Common myeloid progenitor, CD34-positive (primary cell): ENCODE measurements at regions not wholly inside any gene's neighbourhood (a gene's known extent, or its start where the extent isn't known, plus 50 kb on each side); places are given as distances from the start of the nearest gene placed in this dataset.
"Not testable (repeated sequence)": the region's sequence is repeated elsewhere in the genome, so short reads cannot be mapped to it uniquely, and the experiment has no call there.

Source experiments
- CTCF ChIA-PET: fragments of 350-600 bp; sonication (Branson Sonifier 250); formaldehyde crosslinking; loops from one replicate; lab custom pipeline; 2021; ENCODE audit warnings: antibody characterized with exemption; lab: Charles Lee
- POLR2A ChIA-PET: fragments of 350-600 bp; sonication (Branson Sonifier 250); formaldehyde crosslinking; loops from one replicate; lab custom pipeline; 2021; ENCODE audit warnings: antibody characterized with exemption; lab: Charles Lee
- DNase-seq, 3 donors: peaks; one replicate each; pipeline versions ENCODE4 v3.0.0 to v3.0.0-alpha.2; 2013
- H3K27ac ChIP-seq, 2 experiments: 1 replicate in 1 of 2; 2 replicates in 1 of 2; pipeline ENCODE4 v1.7.0; 2013; ENCODE audit warnings: inconsistent platforms in 2 of 2, low read length in 2 of 2, mild to moderate bottlenecking in 2 of 2, low read depth in 1 of 2, moderate library complexity in 1 of 2; ENCODE audit not compliant: severe bottlenecking in 2 of 2, insufficient read depth in 1 of 2, poor library complexity in 1 of 2
- H3K27me3 ChIP-seq, 5 experiments: replicated peaks in 2 of 5; 1 replicate in 3 of 5; 2 replicates in 2 of 5; pipeline versions ENCODE4 v1.6.1 to v1.7.0; 2013; ENCODE audit warnings: low read length in 4 of 5, mild to moderate bottlenecking in 2 of 5, moderate library complexity in 2 of 5, inconsistent platforms in 1 of 5; ENCODE audit not compliant: insufficient read depth in 5 of 5, control insufficient read depth in 4 of 5
- H3K36me3 ChIP-seq, 4 experiments: 1 replicate in 2 of 4; 2 replicates in 2 of 4; pipeline versions ENCODE4 v1.6.1 to v1.7.0; 2013; ENCODE audit warnings: low read length in 3 of 4, control low read depth in 1 of 4, mild to moderate bottlenecking in 1 of 4; ENCODE audit not compliant: control insufficient read depth in 4 of 4, insufficient read depth in 4 of 4
- H3K4me1 ChIP-seq, 4 experiments: 1 replicate in 3 of 4; 2 replicates in 1 of 4; pipeline versions ENCODE4 v1.6.1 to v1.7.1; 2013; ENCODE audit warnings: low read length in 3 of 4, mild to moderate bottlenecking in 3 of 4, control low read depth in 1 of 4, inconsistent platforms in 1 of 4, moderate library complexity in 1 of 4; ENCODE audit not compliant: control insufficient read depth in 4 of 4, insufficient read depth in 4 of 4; ENCODE audit errors: control extremely low read depth in 1 of 4
- H3K4me3 ChIP-seq, 7 experiments: 1 replicate in 4 of 7; 2 replicates in 3 of 7; pipeline versions ENCODE4 v1.5.1 to v1.7.0; 2013; ENCODE audit warnings: mild to moderate bottlenecking in 7 of 7, low read length in 6 of 7, moderate library complexity in 6 of 7, inconsistent platforms in 2 of 7, low read depth in 2 of 7, control low read depth in 1 of 7; ENCODE audit not compliant: insufficient read depth in 4 of 7, control insufficient read depth in 1 of 7; ENCODE audit errors: extremely low read depth in 1 of 7
- H3K9me3 ChIP-seq, 5 experiments: 1 replicate in 4 of 5; 2 replicates in 1 of 5; pipeline versions ENCODE4 v1.6.1 to v1.7.1; 2013; ENCODE audit warnings: low read length in 4 of 5, mild to moderate bottlenecking in 2 of 5, inconsistent platforms in 1 of 5, low read depth in 1 of 5, moderate library complexity in 1 of 5; ENCODE audit not compliant: control insufficient read depth in 4 of 5, insufficient read depth in 2 of 5; ENCODE audit errors: control extremely low read depth in 1 of 5
- WGBS: methylation state at CpG from one replicate; pipeline ENCODE4 v1.1.5; 2013; ENCODE audit not compliant: insufficient coverage; 5-methylcytosine and 5-hydroxymethylcytosine counted together

DNA sequence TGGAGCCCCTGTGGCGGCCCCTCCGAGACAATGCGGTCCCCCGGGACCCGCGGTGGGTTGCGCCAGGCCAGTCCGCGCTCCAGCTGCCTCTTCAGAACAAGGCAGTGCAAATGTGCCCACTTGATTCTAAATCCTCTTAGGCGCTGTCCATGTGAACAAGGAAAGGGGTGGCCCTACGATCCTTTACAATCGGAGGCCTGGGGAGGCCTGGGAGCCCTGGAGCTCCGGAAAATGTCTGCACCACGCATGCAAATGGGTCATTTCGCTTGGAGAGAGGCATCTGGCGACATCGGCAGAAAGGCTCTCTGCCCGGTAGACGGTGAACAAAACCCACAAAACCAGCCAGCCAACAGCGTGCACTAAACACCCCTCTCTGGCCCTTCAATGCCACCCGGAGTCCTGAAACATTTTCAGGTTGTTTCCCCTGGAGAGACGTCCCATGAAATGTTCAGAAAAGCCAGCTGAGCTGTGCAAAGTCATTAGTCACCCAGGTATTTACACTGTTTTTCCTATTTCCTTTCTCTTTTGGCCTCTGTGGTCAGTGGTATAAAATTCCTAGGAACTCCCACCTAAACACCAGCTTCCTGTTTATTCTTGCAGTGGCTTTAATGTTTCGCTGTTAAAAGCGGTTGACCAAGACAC is 102.8 kb upstream of the ZNF438 start:
- POLR2A ChIA-PET, result interaction anchor here (1.4 kb wide), 1 partner anchor 350 kb away, joined by 3 read pairs; no protein-coding TSS in a partner anchor

DNA sequence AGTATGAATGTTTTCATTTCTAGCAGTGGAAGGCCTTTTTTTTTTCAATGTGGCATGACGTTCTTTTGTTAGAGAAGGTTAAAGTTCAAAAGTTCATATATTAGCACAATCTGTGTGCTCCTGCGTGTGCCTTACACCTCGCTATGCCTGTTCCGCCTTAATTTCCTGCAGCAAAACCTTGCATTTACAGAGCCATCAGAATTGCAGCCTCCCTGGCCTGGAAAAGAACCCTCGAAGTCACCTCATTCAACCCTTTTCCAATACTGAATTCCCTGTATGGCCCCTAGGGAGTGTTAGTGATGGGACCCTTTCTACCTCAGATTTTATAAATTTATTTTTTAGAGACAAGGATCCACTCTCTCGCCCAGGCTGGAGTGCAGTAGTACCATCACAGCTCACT is 103.5 kb upstream of the ZNF438 start:
- CTCF ChIA-PET, result no interaction called here
- POLR2A ChIA-PET, result no interaction called here
- DNase-seq, result no peak
- no peaks in the 10 kb centered on the region for H3K27me3 ChIP-seq
- 91% methylated on average over 5 of the region's 6 CpGs for WGBS
- H3K36me3 ChIP-seq, result no peaks in the 10 kb centered on the region
- peaks cover 24 to 56% (median 48%) of the 10 kb centered on the region in 4 experiments for H3K4me1 ChIP-seq
- H3K27ac ChIP-seq, result no peak overlapping the region
- no peaks in the 10 kb centered on the region for H3K9me3 ChIP-seq
- H3K4me3 ChIP-seq, result no peak overlapping the region

More for the DNA sequence above, 102.8 kb upstream of the ZNF438 start:
- WGBS, result 10% methylated on average over 21 of the region's 24 CpGs
- peak overlapping the region in 1 of 2 experiments; percentile 47 for H3K27ac ChIP-seq
- peak in 1 of 3 donors; percentile 43 for DNase-seq
- CTCF ChIA-PET, result no interaction called here
- no peaks in the 10 kb centered on the region for H3K9me3 ChIP-seq
- H3K4me3 ChIP-seq, result peak overlapping the region in 5 of 7 experiments; percentile 43 to 72 (median 63)
- H3K36me3 ChIP-seq, result no peaks in the 10 kb centered on the region
- H3K27me3 ChIP-seq, result no peaks in the 10 kb centered on the region
- peaks cover 24 to 57% (median 49%) of the 10 kb centered on the region in 4 experiments for H3K4me1 ChIP-seq

DNA sequence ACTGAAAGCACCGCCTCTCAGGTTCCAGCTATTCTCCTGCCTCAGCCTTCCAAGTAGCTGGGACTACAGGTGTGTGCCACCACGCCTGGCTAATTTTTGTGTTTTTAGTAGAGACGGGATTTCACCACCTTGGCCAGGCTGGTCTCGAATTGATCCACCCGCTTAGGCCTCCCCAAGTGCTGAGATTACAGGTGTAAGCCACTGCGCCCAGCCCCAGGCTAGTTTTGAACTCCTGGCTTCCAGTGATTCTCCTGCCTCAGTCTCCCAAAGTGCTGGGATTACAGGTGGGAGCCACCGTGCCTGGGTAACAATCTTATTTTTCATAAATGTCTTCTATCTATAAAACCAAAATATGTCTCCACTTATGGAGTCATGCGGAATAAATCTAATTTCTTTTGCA is 104.1 kb upstream of the ZNF438 start:
- POLR2A ChIA-PET, CTCF ChIA-PET, H3K27me3 ChIP-seq, H3K27ac ChIP-seq, H3K4me3 ChIP-seq, H3K36me3 ChIP-seq, H3K9me3 ChIP-seq, DNase-seq: not testable (repeated sequence)
- peaks cover 24 to 56% (median 48%) of the 10 kb centered on the region in 4 experiments for H3K4me1 ChIP-seq
- 99% methylated on average over 8 of the region's 8 CpGs for WGBS

DNA sequence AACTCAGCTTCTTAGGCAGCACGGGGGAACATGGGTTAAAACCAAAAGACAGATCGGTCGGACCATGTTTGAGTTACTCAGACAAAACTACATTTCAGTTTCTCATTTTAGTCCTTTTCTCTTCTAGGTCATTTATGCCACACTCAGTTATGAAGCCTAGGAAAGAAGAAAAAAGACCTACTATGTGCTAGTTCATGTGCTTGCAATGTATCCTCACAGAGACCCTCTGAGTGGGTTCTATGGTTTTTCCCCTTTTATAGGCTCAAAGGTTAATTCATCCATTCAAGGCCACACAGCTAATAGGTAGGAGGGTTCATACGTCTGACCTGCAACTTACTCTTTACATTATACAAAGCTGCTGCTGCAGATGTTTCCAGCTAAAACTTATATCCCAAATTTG is 104.7 kb upstream of the ZNF438 start:
- peaks cover 24 to 56% (median 48%) of the 10 kb centered on the region in 4 experiments for H3K4me1 ChIP-seq
- ChIA-PET CTCF (no interaction called here), POLR2A (no interaction called here)
- no peak for DNase-seq
- H3K4me3 ChIP-seq, result no peak overlapping the region
- H3K27ac ChIP-seq, result no peak overlapping the region
- H3K27me3 ChIP-seq, result no peaks in the 10 kb centered on the region
- no peaks in the 10 kb centered on the region for H3K36me3 ChIP-seq
- WGBS, result 60% methylated on average over 2 of the region's 4 CpGs
- H3K9me3 ChIP-seq, result no peaks in the 10 kb centered on the region

DNA sequence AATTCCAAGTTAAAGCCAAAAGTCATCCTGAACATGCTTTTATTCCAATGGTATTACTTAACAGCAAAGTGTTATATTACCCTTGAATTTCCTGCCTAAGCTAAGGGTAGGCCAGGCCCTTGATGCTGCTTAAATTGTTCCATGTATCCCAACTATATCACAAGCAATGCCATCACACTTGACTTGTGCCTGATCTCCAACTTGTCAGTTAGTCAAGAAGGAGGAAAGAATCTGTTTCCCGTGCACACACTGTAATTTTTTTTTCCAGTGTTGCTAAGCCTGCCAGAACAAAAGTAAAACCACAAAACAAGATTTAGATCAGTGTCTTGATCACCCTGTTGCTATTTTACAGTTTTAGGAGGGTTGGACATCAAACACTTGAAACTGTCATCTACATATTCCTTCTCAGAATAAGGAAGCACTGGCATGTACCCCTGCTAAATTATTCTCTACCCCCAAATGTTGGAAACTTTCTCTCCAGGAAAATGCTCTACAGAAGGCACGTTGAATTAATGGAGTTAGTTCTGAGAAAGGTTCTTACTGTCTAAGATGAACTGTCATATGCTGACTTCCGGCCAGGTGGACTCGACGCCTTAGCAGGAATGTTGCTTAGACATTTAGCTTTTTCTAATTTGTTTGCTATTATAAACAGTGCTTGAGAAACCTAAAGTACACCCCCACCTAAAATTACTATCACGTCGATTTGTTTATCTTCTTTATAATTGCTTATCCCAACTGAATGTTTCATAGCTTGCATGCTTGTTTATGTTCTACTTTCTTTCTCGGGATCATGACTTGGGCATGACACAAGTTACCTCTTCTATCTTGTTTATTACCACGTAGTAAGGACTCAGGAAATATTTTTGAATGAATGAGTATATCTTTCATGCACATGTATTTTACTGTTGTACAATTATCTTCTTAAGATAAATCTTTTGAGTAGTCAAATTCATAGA is 105.5 kb upstream of the ZNF438 start:
- H3K27me3 ChIP-seq, result no peaks in the 10 kb centered on the region
- CTCF ChIA-PET, result no interaction called here
- no peaks in the 10 kb centered on the region for H3K36me3 ChIP-seq
- peak overlapping the region in 4 of 7 experiments; percentile 11 to 40 (median 26) for H3K4me3 ChIP-seq
- H3K27ac ChIP-seq, result peak overlapping the region; percentile 11 to 65
- no peaks in the 10 kb centered on the region for H3K9me3 ChIP-seq
- peaks cover 24 to 56% (median 48%) of the 10 kb centered on the region in 4 experiments for H3K4me1 ChIP-seq
- 39% methylated on average over 2 of the region's 9 CpGs for WGBS
- peak; percentile 60 to 93 (median 87) for DNase-seq
- POLR2A ChIA-PET, result no interaction called here

DNA sequence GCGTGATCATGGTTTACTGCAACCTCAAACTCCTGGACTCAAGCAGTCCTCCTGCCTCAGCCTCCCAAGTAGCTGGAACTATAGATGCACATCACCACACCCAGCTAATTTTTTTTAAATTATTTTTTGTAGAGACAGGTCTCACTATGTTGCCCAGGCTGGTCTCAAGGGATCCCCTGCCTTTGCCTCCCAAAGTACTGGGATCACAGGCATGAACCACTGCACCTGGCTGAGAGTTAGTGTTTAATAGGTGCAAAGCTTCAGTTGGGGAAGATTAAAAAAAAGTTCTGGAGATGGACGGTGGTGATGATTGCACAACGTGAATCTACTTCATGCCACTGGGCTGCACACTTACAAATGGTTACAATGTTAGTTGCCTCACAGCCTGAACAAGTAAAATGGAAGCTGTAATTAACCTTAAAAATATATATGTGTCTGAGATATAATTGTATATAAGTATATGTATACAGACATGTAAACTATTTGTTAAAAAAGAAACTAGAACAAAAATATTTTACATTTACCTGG is 106.4 kb upstream of the ZNF438 start:
- Histone ChIP-seq H3K36me3 (no peaks in the 10 kb centered on the region), H3K27ac (no peak overlapping the region), H3K4me3 (no peak overlapping the region), H3K9me3 (no peaks in the 10 kb centered on the region), H3K27me3 (no peaks in the 10 kb centered on the region), H3K4me1 (peaks cover 24 to 52% (median 47%) of the 10 kb centered on the region in 4 experiments)
- no CpG with 5 or more reads among the region's 3 CpGs for WGBS
- POLR2A ChIA-PET, result no interaction called here
- CTCF ChIA-PET, result no interaction called here
- DNase-seq, result no peak
